ENCODE measurements at regions not wholly inside any gene's neighbourhood (a gene's known extent, or its start where the extent isn't known, plus 50 kb on each side); places are given as distances from the start of the nearest gene placed in this dataset.

DNA sequence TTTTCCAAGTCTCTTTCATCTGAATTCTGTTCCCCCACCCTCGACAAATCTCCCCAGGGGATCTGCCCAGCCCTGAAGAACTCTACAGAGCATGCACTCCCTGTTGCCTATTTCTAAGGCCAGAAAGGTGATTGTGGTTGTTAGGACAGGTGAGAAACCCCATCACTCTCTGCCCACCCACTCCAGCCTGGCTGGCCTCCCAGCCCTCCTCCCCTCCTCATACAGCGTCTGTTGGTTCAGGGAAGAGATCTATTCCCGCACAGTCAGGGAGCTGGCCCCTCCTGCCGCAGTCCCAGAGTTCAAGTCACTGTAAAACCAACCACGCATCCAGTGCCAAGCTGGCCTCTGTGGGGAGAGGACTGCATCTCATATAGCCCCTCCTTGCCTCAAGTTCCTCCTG lies 98.7 kb downstream of the KCNJ12 start:
- H3K23ac ChIP-seq (ENCODE audit: insufficient read length, low read depth, low read length) = no peak overlapping the region
- no peaks in the 10 kb centered on the region for H4K20me1 ChIP-seq (ENCODE audit: control insufficient read depth, insufficient read depth, insufficient read length)
- no peak overlapping the region for H2BK12ac ChIP-seq (ENCODE audit: insufficient read length, low read depth, low read length)
- Mint-ChIP-seq H3K4me3 (no peak overlapping the region), H3K36me3 (ENCODE audit: insufficient read depth in 1 of 3, low read depth in 3 of 3) (peaks cover 2 to 4% (median 2%) of the 10 kb centered on the region in 3 experiments; a peak in 5 of 7 replicates), H3K4me1 (peaks cover 13 to 16% of the 10 kb centered on the region in 2 experiments), H3K27me3 (ENCODE audit: low read depth) (peaks cover 24% of the 10 kb centered on the region), H3K27ac (0 out of 7 replicates have a peak overlapping the region, but pooled peaks of 1 of the 3 experiments have one; percentile 23), H3K9me3 (peaks cover 7 to 12% of the 10 kb centered on the region in 2 experiments; a peak in 4 of 5 replicates)
- no peak overlapping the region for H2BK15ac ChIP-seq (ENCODE audit: low read depth, low read length)
- H3K79me1 ChIP-seq (ENCODE audit: insufficient read depth, low read depth, low read length, poor library complexity, severe bottlenecking) = no peaks in the 10 kb centered on the region
- no peak overlapping the region for H3K4me2 ChIP-seq (ENCODE audit: insufficient read depth, insufficient read length, low read length)
- TF ChIP-seq, protein P1, sequence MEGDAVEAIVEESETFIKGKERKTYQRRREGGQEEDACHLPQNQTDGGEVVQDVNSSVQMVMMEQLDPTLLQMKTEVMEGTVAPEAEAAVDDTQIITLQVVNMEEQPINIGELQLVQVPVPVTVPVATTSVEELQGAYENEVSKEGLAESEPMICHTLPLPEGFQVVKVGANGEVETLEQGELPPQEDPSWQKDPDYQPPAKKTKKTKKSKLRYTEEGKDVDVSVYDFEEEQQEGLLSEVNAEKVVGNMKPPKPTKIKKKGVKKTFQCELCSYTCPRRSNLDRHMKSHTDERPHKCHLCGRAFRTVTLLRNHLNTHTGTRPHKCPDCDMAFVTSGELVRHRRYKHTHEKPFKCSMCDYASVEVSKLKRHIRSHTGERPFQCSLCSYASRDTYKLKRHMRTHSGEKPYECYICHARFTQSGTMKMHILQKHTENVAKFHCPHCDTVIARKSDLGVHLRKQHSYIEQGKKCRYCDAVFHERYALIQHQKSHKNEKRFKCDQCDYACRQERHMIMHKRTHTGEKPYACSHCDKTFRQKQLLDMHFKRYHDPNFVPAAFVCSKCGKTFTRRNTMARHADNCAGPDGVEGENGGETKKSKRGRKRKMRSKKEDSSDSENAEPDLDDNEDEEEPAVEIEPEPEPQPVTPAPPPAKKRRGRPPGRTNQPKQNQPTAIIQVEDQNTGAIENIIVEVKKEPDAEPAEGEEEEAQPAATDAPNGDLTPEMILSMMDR (conservative IDR thresholded peaks at IDR 0.05) = no peak
- no peak overlapping the region for H3K27ac ChIP-seq (ENCODE audit: insufficient read length, low read depth, low read length)
- H3K56ac ChIP-seq (ENCODE audit: insufficient read length, low read depth, low read length) = no peak overlapping the region
- H3K14ac ChIP-seq (ENCODE audit: insufficient read depth, low read length) = no peak overlapping the region
- DNase-seq = no peak
- no peak overlapping the region for H3T11ph ChIP-seq (ENCODE audit: low read length)
- H4K91ac ChIP-seq (ENCODE audit: insufficient read length, low read depth, low read length) = no peak overlapping the region
- no CpG with 5 or more reads among the region's 5 CpGs for WGBS (ENCODE audit: extremely low coverage, insufficient read length, low lambda C conversion rate)
- no peaks in the 10 kb centered on the region for H3K4me1 ChIP-seq (ENCODE audit: insufficient read depth, low read length)
- no peaks in the 10 kb centered on the region for H3K23me2 ChIP-seq (ENCODE audit: insufficient read length, low read depth, low read length, poor library complexity, severe bottlenecking)
- H3K18ac ChIP-seq (ENCODE audit: insufficient read length, low read depth, low read length) = no peak overlapping the region
- no peak overlapping the region for H3K4ac ChIP-seq (ENCODE audit: low read depth, low read length)
- H2AFZ ChIP-seq (ENCODE audit: low read length) = no peak overlapping the region
- no peaks in the 10 kb centered on the region for H3K9me3 ChIP-seq (ENCODE audit: control insufficient read depth, low read depth, low read length)
- H2AK5ac ChIP-seq (ENCODE audit: insufficient read length, low read length) = no peak overlapping the region
- no peaks in the 10 kb centered on the region for H3K27me3 ChIP-seq (ENCODE audit: insufficient read depth, low read length)
- no peak overlapping the region for H2BK20ac ChIP-seq (ENCODE audit: low read depth, low read length, poor library complexity, severe bottlenecking)
- H3K79me2 ChIP-seq (ENCODE audit: insufficient read depth, low read length) = no peaks in the 10 kb centered on the region
- H3K9ac ChIP-seq (ENCODE audit: extremely low read depth, insufficient read length, low read length) = no peak overlapping the region
- no peak overlapping the region for H4K5ac ChIP-seq (ENCODE audit: insufficient read length, low read depth, low read length)
- H2BK120ac ChIP-seq (ENCODE audit: low read depth, low read length, poor library complexity, severe bottlenecking) = no peak overlapping the region
- no peak overlapping the region for H2BK5ac ChIP-seq (ENCODE audit: insufficient read length, low read length)
- no peak overlapping the region for H4K8ac ChIP-seq (replicated peaks; ENCODE audit: insufficient read length, low read depth, low read length)

Measured in H9 (cell line).